Astrocyte (in vitro differentiated cells and primary cell): ENCODE measurements at regions not wholly inside any gene's neighbourhood (a gene's known extent, or its start where the extent isn't known, plus 50 kb on each side); places are given as distances from the start of the nearest gene placed in this dataset.
"Not testable (repeated sequence)": the region's sequence is repeated elsewhere in the genome, so short reads cannot be mapped to it uniquely, and the experiment has no call there.

Source experiments
- DNase-seq: peaks from one replicate; pipeline ENCODE4 v3.0.0-alpha.2; 2010; ENCODE audit warnings: low read depth
- FAIRE-seq: peaks from 2 replicates; lab custom pipeline; 2011; peaks lifted over from hg19 to GRCh38; lab: Jason Lieb, UNC
- H2AFZ ChIP-seq: 2 replicates; pipeline ENCODE4 v1.6.0; 2012; ENCODE audit warnings: low read depth, low read length, inconsistent platforms
- H3K27ac ChIP-seq: 2 replicates; pipeline ENCODE4 v1.5.1; 2011; ENCODE audit warnings: low read depth, low read length, inconsistent platforms
- H3K27me3 ChIP-seq: 2 replicates; pipeline ENCODE4 v1.6.0; 2011; ENCODE audit warnings: low read length, inconsistent platforms; ENCODE audit not compliant: insufficient read depth
- H3K36me3 ChIP-seq: 2 replicates; pipeline ENCODE4 v1.5.1; 2011; ENCODE audit warnings: low read length, inconsistent platforms; ENCODE audit not compliant: insufficient read depth
- H3K4me1 ChIP-seq: 2 replicates; pipeline ENCODE4 v1.5.1; 2011; ENCODE audit warnings: low read length, inconsistent platforms; ENCODE audit not compliant: insufficient read depth
- H3K4me2 ChIP-seq: 2 replicates; pipeline ENCODE4 v1.6.0; 2012; ENCODE audit warnings: low read length, inconsistent platforms
- H3K4me3 ChIP-seq: 2 replicates; pipeline ENCODE4 v1.5.1; 2011; ENCODE audit warnings: low read depth, mild to moderate bottlenecking, low read length, inconsistent platforms; ENCODE audit not compliant: insufficient read depth
- H3K79me2 ChIP-seq: 2 replicates; pipeline ENCODE4 v1.6.0; 2012; ENCODE audit warnings: mild to moderate bottlenecking, low read length, inconsistent platforms; ENCODE audit not compliant: insufficient read depth
- H3K9ac ChIP-seq: 2 replicates; pipeline ENCODE4 v1.6.0; 2012; ENCODE audit warnings: mild to moderate bottlenecking, low read length, inconsistent platforms
- H3K9me3 ChIP-seq: 2 replicates; pipeline ENCODE4 v1.5.1; 2012; ENCODE audit warnings: low read depth, mild to moderate bottlenecking, low read length, inconsistent platforms; ENCODE audit not compliant: insufficient read depth
- H4K20me1 ChIP-seq: 2 replicates; pipeline ENCODE4 v1.6.0; 2012; ENCODE audit warnings: low read length, inconsistent platforms; ENCODE audit not compliant: insufficient read depth
- H3K27ac Mint-ChIP-seq: one replicate; pipeline ENCODE4 v1.8.0; 2021; ENCODE audit warnings: mild to moderate bottlenecking, mixed read lengths; ENCODE audit not compliant: unreplicated experiment
- H3K27me3 Mint-ChIP-seq: one replicate; pipeline ENCODE4 v1.8.0; 2021; ENCODE audit warnings: low read depth, mixed read lengths; ENCODE audit not compliant: unreplicated experiment
- H3K36me3 Mint-ChIP-seq: one replicate; pipeline ENCODE4 v1.8.0; 2021; ENCODE audit warnings: low read depth, mixed read lengths; ENCODE audit not compliant: unreplicated experiment
- H3K4me1 Mint-ChIP-seq: one replicate; pipeline ENCODE4 v1.8.0; 2021; ENCODE audit warnings: low read depth, mixed read lengths; ENCODE audit not compliant: unreplicated experiment
- H3K4me3 Mint-ChIP-seq: one replicate; pipeline ENCODE4 v1.8.0; 2021; ENCODE audit warnings: mild to moderate bottlenecking, moderate library complexity, mixed read lengths; ENCODE audit not compliant: unreplicated experiment
- H3K9me3 Mint-ChIP-seq: one replicate; pipeline ENCODE4 v1.8.0; 2021; ENCODE audit warnings: mild to moderate bottlenecking, mixed read lengths; ENCODE audit not compliant: unreplicated experiment
- EZH2 ChIP-seq: IDR thresholded peaks from 2 replicates; pipeline ENCODE4 v1.6.1; 2012; ENCODE audit warnings: mild to moderate bottlenecking, low read length, inconsistent platforms; ENCODE audit not compliant: insufficient read depth
- TF ChIP-seq, protein P1 (sequence below): IDR thresholded peaks from 2 replicates; pipeline ENCODE4 v1.5.1; 2011; ENCODE audit warnings: low read depth, mild to moderate bottlenecking, inconsistent platforms, low read length, moderate library complexity; ENCODE audit not compliant: insufficient read depth

DNA sequence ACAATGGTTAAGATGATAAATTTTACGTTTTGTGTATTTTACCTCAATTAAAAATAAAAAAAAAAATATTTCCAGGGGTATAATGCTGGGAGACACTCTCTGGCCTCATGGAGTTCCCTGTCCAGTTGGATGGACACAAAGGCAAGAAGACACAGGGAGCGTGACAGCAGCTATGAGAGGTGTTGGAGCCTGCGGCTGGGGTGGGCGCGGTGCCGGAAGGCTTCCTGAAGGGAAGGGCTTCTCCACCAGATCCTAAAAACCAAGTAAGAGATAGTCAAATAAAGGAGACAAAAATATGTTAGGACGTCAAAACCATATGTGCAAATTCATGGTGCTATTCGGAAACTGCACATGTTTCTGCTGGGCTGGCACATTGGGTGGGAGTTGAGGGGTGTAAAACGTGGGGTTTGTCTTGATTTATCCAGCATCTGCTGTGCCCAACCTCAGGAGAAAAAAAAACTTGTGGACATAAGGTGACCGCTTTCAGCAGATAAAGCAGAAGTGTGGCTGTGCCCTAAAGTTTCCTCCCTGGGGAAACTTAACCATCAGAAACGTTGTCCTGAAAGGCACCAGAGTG, 467.6 kb downstream of the RNF144A start:
- TF ChIP-seq, protein P1, sequence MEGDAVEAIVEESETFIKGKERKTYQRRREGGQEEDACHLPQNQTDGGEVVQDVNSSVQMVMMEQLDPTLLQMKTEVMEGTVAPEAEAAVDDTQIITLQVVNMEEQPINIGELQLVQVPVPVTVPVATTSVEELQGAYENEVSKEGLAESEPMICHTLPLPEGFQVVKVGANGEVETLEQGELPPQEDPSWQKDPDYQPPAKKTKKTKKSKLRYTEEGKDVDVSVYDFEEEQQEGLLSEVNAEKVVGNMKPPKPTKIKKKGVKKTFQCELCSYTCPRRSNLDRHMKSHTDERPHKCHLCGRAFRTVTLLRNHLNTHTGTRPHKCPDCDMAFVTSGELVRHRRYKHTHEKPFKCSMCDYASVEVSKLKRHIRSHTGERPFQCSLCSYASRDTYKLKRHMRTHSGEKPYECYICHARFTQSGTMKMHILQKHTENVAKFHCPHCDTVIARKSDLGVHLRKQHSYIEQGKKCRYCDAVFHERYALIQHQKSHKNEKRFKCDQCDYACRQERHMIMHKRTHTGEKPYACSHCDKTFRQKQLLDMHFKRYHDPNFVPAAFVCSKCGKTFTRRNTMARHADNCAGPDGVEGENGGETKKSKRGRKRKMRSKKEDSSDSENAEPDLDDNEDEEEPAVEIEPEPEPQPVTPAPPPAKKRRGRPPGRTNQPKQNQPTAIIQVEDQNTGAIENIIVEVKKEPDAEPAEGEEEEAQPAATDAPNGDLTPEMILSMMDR: no peak
- TF ChIP-seq EZH2: no peak
- no peak for FAIRE-seq
- H3K4me3 Mint-ChIP-seq: no peak overlapping the region

DNA sequence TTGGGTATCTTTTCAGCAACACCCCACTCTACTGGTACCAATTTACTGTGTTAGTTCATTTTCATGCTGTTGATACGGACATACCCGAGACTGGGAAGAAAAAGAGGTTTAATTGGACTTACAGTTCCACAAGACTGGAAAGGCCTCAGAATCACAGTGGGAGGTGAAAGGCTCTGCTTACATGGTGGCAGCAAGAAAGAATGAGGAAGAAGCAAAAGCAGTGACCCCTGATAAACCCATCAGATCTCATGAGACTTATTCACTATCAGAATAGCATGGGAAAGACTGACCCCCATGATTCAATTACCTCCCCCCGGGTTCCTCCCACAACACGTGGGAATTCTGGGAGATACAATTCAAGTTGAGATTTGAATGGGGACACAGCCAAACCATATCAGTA, 473.1 kb downstream of the RNF144A start:
- not testable (repeated sequence) for H3K9ac ChIP-seq, H3K9me3 Mint-ChIP-seq, H3K4me1 Mint-ChIP-seq, H3K36me3 Mint-ChIP-seq, H2AFZ ChIP-seq, H3K27ac ChIP-seq, H3K27me3 ChIP-seq, DNase-seq, H4K20me1 ChIP-seq, H3K4me3 Mint-ChIP-seq, H3K9me3 ChIP-seq, H3K4me3 ChIP-seq, H3K4me2 ChIP-seq, H3K27me3 Mint-ChIP-seq, H3K27ac Mint-ChIP-seq, FAIRE-seq, H3K4me1 ChIP-seq, H3K79me2 ChIP-seq, H3K36me3 ChIP-seq

More for the DNA sequence above, 467.6 kb downstream of the RNF144A start:
- Histone ChIP-seq H3K9me3 (no peaks in the 10 kb centered on the region), H3K4me1 (no peaks in the 10 kb centered on the region), H4K20me1 (no peaks in the 10 kb centered on the region), H3K36me3 (no peaks in the 10 kb centered on the region), H3K4me2 (no peak overlapping the region), H2AFZ (no peak overlapping the region), H3K4me3 (no peak overlapping the region), H3K27me3 (no peaks in the 10 kb centered on the region), H3K9ac (no peak overlapping the region), H3K27ac (no peak overlapping the region), H3K79me2 (no peaks in the 10 kb centered on the region)
- no peaks in the 10 kb centered on the region for H3K36me3 Mint-ChIP-seq
- H3K4me1 Mint-ChIP-seq: no peaks in the 10 kb centered on the region
- peaks cover 6% of the 10 kb centered on the region for H3K27me3 Mint-ChIP-seq
- no peak for DNase-seq
- no peaks in the 10 kb centered on the region for H3K9me3 Mint-ChIP-seq
- no peak overlapping the region for H3K27ac Mint-ChIP-seq

DNA sequence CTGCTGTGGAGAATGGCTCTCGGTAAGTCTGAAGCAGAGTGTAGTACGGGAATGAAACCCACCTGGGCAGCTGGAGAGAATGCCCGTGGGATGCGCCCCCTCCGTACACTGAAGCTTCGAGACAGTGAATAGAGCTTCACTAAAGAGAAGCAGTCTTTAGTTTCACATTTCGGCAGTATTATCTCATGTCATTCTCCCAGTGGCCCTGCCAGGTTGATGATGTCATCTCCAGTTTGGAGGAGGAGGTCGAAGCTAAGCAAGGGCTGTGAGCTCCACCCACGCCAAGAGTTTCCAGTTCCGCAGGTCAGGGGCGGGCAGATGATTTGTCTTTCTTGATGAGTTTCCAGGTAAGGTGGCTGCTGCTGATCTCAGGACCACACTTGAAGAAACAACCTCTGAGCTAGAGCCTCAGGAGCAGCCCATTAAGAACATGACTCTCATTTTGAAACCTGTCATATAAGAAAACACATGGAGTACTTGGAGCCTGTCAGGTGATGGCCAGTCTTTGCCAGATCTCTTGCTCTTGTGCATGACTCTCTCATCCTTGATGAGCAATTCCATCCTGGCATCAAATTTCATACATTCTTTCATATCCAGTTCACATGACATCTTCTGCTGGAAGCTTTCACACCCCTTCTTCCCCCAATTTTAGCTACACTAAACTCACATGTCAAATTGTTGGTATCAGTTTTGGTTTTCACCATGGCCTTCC, 475.0 kb downstream of the RNF144A start:
- H3K9me3 Mint-ChIP-seq: no peaks in the 10 kb centered on the region
- Histone ChIP-seq H3K4me1 (no peaks in the 10 kb centered on the region), H3K4me3 (no peak overlapping the region), H3K9me3 (peaks cover 2% of the 10 kb centered on the region), H3K9ac (no peak overlapping the region), H2AFZ (no peak overlapping the region), H3K36me3 (no peaks in the 10 kb centered on the region), H3K27me3 (no peaks in the 10 kb centered on the region), H4K20me1 (no peaks in the 10 kb centered on the region), H3K27ac (no peak overlapping the region), H3K79me2 (no peaks in the 10 kb centered on the region), H3K4me2 (no peak overlapping the region)
- H3K36me3 Mint-ChIP-seq: no peaks in the 10 kb centered on the region
- no peak overlapping the region for H3K4me3 Mint-ChIP-seq
- no peak for FAIRE-seq
- H3K4me1 Mint-ChIP-seq: peaks cover 2% of the 10 kb centered on the region
- TF ChIP-seq, protein P1: no peak
- TF ChIP-seq EZH2: no peak
- no peaks in the 10 kb centered on the region for H3K27me3 Mint-ChIP-seq
- no peak overlapping the region for H3K27ac Mint-ChIP-seq
- DNase-seq: no peak
